Panc1 (cell line): ENCODE measurements at regions not wholly inside any gene's neighbourhood (a gene's known extent, or its start where the extent isn't known, plus 50 kb on each side); places are given as distances from the start of the nearest gene placed in this dataset.
A peak's percentile ranks its signal among the peaks of the same experiment; 100 is the strongest.

ENCODE experiments used
- ATAC-seq: fragments of 200-7000 bp; cut with Tn5 transposase; 2 replicates; pipeline ENCODE4 v1.9.1; 2020; ENCODE audit warnings: mild to moderate bottlenecking, moderate library complexity
- BruUV-seq: library from RNA; stranded (reverse); fragments of 400-500 nt; replicated peaks from 2 replicates; lab custom pipeline; 2021; lab: Mats Ljungman, UMichigan
- CTCF ChIA-PET: fragments of 300-600 bp; sonication (Branson Sonifier 250); formaldehyde crosslinking; loops from one replicate; lab custom pipeline; 2022; ENCODE audit warnings: antibody characterized with exemption; lab: Charles Lee
- POLR2A ChIA-PET: fragments of 300-600 bp; sonication (Branson Sonifier 250); formaldehyde crosslinking; loops from one replicate; lab custom pipeline; 2022; ENCODE audit warnings: antibody characterized with exemption; lab: Charles Lee
- DNase-seq: peaks from one replicate; pipeline ENCODE4 v3.0.0-alpha.2; 2010; ENCODE audit warnings: low read depth, low spot score
- H3K27ac ChIP-seq: 2 replicates; pipeline ENCODE4 v1.5.1; 2011; ENCODE audit warnings: mild to moderate bottlenecking, low read length, inconsistent platforms
- H3K27me3 ChIP-seq: fragments of 200-500 bp; sonication (Bioruptor generic); 2 replicates; pipeline ENCODE4 v1.6.0; 2014; ENCODE audit warnings: low read length, inconsistent platforms; ENCODE audit not compliant: control insufficient read depth, insufficient read depth
- H3K36me3 ChIP-seq: fragments of 200-500 bp; sonication (Bioruptor generic); 2 replicates; pipeline ENCODE4 v1.5.1; 2014; ENCODE audit warnings: inconsistent platforms, mild to moderate bottlenecking, low read length, moderate library complexity; ENCODE audit not compliant: control insufficient read depth, insufficient read depth
- H3K4me1 ChIP-seq: 2 replicates; pipeline ENCODE4 v1.5.1; 2011; ENCODE audit warnings: inconsistent platforms, mild to moderate bottlenecking, low read length, moderate library complexity; ENCODE audit not compliant: control insufficient read depth, insufficient read depth
- H3K4me3 ChIP-seq, 2 experiments: 2 replicates each; pipeline ENCODE4 v1.5.1; 2011 to 2012; ENCODE audit warnings: low read depth in 2 of 2, low read length in 2 of 2, mild to moderate bottlenecking in 2 of 2, inconsistent platforms in 1 of 2, moderate library complexity in 1 of 2
- H3K9me3 ChIP-seq: fragments of 200-500 bp; sonication (Bioruptor generic); 2 replicates; pipeline ENCODE4 v1.5.1; 2014; ENCODE audit warnings: low read depth, mild to moderate bottlenecking, inconsistent platforms, low read length, moderate library complexity; ENCODE audit not compliant: control insufficient read depth, insufficient read depth
- CTCF ChIP-seq: fragments of 450-650 bp; IDR thresholded peaks from 2 replicates; pipeline ENCODE4 v1.5.1; 2017; ENCODE audit warnings: mild to moderate bottlenecking
- POLR2AphosphoS5 ChIP-seq: IDR thresholded peaks from 2 replicates; pipeline ENCODE4 v1.6.1; 2012; ENCODE audit warnings: mild to moderate bottlenecking, low read depth, low read length, moderate library complexity
- SIN3A ChIP-seq: IDR thresholded peaks from 2 replicates; pipeline ENCODE4 v1.6.1; 2012; ENCODE audit warnings: low read depth, mild to moderate bottlenecking, low read length, moderate library complexity, borderline replicate concordance; ENCODE audit not compliant: insufficient read depth
- TCF7L2 ChIP-seq: IDR thresholded peaks from 2 replicates; pipeline ENCODE4 v1.6.1; 2011; ENCODE audit warnings: mild to moderate bottlenecking, low read depth, low read length, inconsistent platforms
- in situ Hi-C: cut with HindIII; loops from 2 replicates; pipeline ENCODE4 v1.10.0; 2016; ENCODE audit warnings: low sequenced_read_pairs, low pct_unique_long_range_greater_than_20kb
- intact Hi-C: fragments of 100-400 bp; cut with micrococcal nuclease; formaldehyde crosslinking; loops from one replicate; pipeline ENCODE4 v1.10.0; 2022; ENCODE audit not compliant: unreplicated experiment
- TF ChIP-seq, protein P1 (sequence below), 2 experiments: IDR thresholded peaks; 2 replicates each; pipeline ENCODE4 v1.6.1; 2011 to 2012; ENCODE audit warnings: low read depth in 2 of 2, control low read depth in 1 of 2, low read length in 1 of 2, mild to moderate bottlenecking in 1 of 2, moderate library complexity in 1 of 2; ENCODE audit not compliant: insufficient read depth in 1 of 2

- Histone ChIP-seq H3K4me1 (no peaks in the 10 kb centered on the region), H3K27ac (no peak overlapping the region), H3K27me3 (no peaks in the 10 kb centered on the region), H3K4me3 (no peak overlapping the region), H3K36me3 (no peaks in the 10 kb centered on the region), H3K9me3 (no peaks in the 10 kb centered on the region)
- no peak for DNase-seq
- ChIA-PET CTCF (no interaction called here), POLR2A (interaction anchor here (0.5 to 0.6 kb wide), 2 partner anchors 82 to 1372 kb away, joined by 3 to 7 read pairs; no protein-coding TSS in a partner anchor)
- in situ Hi-C loops (no loop called here), intact Hi-C loops (no loop called here)
- TF ChIP-seq CTCF, result no peak
- no peak for TF ChIP-seq POLR2AphosphoS5
- TF ChIP-seq, protein P1, sequence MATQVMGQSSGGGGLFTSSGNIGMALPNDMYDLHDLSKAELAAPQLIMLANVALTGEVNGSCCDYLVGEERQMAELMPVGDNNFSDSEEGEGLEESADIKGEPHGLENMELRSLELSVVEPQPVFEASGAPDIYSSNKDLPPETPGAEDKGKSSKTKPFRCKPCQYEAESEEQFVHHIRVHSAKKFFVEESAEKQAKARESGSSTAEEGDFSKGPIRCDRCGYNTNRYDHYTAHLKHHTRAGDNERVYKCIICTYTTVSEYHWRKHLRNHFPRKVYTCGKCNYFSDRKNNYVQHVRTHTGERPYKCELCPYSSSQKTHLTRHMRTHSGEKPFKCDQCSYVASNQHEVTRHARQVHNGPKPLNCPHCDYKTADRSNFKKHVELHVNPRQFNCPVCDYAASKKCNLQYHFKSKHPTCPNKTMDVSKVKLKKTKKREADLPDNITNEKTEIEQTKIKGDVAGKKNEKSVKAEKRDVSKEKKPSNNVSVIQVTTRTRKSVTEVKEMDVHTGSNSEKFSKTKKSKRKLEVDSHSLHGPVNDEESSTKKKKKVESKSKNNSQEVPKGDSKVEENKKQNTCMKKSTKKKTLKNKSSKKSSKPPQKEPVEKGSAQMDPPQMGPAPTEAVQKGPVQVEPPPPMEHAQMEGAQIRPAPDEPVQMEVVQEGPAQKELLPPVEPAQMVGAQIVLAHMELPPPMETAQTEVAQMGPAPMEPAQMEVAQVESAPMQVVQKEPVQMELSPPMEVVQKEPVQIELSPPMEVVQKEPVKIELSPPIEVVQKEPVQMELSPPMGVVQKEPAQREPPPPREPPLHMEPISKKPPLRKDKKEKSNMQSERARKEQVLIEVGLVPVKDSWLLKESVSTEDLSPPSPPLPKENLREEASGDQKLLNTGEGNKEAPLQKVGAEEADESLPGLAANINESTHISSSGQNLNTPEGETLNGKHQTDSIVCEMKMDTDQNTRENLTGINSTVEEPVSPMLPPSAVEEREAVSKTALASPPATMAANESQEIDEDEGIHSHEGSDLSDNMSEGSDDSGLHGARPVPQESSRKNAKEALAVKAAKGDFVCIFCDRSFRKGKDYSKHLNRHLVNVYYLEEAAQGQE (IDR thresholded peaks at IDR 0.05; ENCODE audit: insufficient read depth in 1 of 2, low read depth in 2 of 2, low read length in 1 of 2), result no peak
- TF ChIP-seq TCF7L2, result no peak
- no peak for TF ChIP-seq SIN3A
- no TSS peak for BruUV-seq
- ATAC-seq, result no peak
These were observed 265.6 kb downstream of the DSEL start for GRCh38 chr18:67250776-67251424.

- in situ Hi-C loops, result no loop called here
- TF ChIP-seq POLR2AphosphoS5 (no peak), CTCF (no peak), TCF7L2 (no peak), SIN3A (no peak)
- TF ChIP-seq, protein P1 (IDR thresholded peaks at IDR 0.05; ENCODE audit: insufficient read depth in 1 of 2, low read depth in 2 of 2, low read length in 1 of 2), result no peak
These were observed 272.5 kb downstream of the DSEL start for GRCh38 chr18:67243799-67244587.

More at GRCh38 chr18:67243799-67244587, 272.5 kb downstream of the DSEL start:
- H3K9me3 ChIP-seq, result no peaks in the 10 kb centered on the region
- no TSS peak for BruUV-seq
- H3K4me3 ChIP-seq, result peak overlapping the region; percentile 13 to 28; a peak in 3 of 4 replicates
- H3K4me1 ChIP-seq, result peaks cover 3% of the 10 kb centered on the region; the same call in 1 of the 2 replicates
- intact Hi-C loops, result no loop called here
- H3K27ac ChIP-seq, result no peak overlapping the region
- H3K27me3 ChIP-seq, result no peaks in the 10 kb centered on the region
- DNase-seq (no peak), ATAC-seq (no peak)
- ChIA-PET POLR2A (no interaction called here), CTCF (no interaction called here)
- no peaks in the 10 kb centered on the region for H3K36me3 ChIP-seq
